CD4-positive, alpha-beta T cell treated with Interleukin-4 for 1 hour (primary cell): ENCODE measurements at regions not wholly inside any gene's neighbourhood (a gene's known extent, or its start where the extent isn't known, plus 50 kb on each side); places are given as distances from the start of the nearest gene placed in this dataset.

Experiments
- DNase-seq, 2 donors: peaks; one replicate each; pipeline ENCODE4 v3.0.0-alpha.2; 2020 to 2022

DNA sequence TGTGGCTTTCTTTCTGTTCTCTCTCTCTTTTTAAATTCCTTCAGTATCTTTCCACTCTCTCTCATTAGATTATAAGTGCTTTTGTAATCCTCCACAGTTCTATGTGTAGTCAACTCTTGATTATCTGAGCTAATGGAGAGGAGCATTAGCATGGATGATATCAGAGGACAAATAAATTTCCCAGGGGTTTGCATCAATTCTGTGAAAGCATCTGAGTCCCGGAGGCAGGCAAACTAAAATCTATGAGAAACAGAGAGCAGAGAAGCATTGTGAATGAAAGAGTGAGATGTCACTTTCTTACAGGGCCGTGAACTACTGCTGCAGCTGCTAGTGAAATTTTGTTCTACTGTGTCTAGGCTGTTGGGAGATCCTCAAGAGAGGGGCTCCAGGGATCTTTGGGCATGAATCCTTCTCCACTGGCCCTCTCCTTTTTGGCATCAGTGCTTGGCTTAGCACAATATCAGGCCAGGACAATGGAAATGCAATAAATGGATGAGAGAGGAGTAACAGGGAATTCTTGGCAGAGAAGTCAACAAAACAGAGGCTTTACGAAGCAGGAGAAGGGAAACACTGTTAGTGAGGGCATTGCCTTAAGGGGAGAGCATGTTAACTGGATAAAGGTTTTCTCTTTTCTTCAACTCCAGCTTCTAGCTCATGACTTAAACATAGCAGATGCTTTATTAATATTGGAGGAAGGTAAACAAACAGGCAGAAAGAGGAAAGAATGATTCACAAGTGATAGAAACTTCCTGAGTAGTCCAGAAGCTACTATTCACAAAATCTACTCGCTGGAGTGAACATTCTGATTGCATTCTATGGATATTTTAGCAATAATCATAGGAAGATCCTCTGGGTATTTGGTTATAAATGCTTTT lies 847.0 kb upstream of the MAP3K7 start:
- DNase-seq: no peak

DNA sequence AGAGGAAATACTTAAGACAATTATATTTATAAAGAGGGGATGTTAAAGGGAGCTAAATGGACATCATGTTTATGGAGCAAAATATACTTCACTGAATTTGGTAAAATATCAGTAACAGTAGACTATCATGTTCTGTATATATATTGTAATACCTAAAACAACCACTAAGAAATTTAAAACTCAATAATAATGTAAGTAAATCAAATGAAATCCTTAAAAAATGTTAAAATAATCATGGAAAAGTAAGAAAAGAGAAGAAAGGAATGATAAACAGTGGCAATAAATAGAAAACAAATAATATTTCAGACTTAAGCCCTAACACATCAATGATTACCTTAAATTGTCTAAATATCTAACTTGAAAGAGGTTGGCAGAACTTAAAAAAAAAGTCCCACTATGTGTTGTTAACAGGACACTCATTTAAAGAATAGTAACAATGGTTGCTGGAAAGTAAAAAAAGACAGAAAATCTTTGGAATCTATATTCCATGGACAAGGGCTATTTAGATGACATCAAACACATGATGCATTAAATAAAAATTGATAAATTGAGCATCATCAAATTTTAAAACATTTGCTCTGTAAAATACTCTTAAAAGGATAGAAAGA lies 842.2 kb upstream of the MAP3K7 start:
- no peak for DNase-seq

DNA sequence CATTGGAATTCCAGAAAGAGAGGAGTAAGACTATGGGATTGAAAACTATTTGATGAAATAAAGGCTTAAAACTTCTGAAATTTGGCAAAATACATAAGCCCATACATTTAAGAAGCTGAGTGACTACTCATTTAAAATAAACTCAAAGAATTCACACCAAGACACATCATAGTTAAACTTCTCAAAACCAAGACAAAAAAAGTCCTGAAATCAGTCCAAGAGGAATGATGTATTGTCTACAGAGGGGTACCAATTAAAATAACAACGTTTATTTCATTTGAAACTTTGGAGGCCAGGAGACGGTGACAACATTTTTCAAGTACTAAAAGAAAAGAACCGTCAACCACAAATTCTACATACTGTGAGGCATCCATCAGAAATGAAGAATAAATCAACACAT lies 841.4 kb upstream of the MAP3K7 start:
- DNase-seq: no peak

DNA sequence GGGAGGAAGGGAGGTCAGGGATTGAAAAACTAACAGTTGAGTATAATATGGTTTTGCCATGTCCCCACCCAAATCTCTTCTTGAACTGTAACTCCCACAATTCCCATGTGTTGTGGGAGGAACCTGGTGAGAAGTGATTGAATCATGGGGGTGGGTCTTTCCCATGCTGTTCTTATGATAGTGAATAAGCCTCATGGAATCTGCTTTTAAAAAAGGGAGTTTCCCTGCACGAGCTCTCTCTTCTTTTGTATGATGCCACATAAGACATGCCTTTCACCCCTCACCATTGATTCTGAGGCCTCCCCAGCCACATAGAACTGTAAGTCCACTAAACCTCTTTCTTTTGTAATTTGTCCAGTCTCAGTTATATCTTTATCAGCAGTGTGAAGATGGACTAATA lies 833.4 kb upstream of the MAP3K7 start:
- no peak for DNase-seq

DNA sequence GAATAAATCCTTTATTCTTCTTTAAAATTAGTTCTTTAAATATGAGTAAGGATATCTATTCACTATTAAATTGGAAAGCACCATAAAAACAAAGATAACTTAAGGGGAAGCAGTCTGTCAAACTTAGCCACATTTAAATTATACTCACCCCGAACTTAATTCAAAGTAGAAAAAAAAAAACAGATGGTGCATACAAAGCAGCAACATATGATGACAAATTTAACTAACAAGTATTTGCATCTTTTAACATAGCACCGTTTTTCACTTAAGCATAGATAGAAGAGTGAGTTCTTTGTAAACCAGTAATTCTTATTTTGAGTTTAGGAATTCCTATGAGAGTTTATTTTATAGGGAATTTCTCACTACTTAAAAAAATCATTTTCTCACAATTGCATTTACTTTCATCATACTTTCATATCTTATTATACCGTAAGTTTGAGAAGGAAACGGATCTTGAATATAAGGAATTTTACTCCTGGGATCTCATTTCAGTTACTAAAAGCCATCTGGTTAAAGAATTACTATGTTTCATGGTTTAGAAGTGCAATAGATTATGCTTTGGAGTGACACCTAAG lies 828.2 kb upstream of the MAP3K7 start:
- no peak for DNase-seq

DNA sequence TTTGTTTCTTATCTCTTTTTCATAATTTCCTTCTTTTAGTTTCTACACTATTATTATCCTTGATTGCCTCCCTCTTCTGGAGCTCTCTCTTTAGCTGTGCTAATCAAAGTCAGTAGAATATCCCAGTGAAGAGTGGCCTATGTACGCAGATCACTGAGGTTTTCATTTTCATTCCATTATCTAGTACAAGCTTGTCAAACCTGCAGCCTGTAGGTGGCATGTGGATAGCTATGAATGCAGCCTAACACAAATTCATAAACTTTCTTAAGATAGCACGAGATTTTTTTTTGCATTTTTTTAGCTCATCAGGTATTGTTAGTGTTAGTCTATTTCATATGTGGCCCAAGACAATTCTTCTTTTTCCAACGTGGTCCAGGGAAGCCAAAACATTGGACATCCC lies 825.7 kb upstream of the MAP3K7 start:
- no peak for DNase-seq

DNA sequence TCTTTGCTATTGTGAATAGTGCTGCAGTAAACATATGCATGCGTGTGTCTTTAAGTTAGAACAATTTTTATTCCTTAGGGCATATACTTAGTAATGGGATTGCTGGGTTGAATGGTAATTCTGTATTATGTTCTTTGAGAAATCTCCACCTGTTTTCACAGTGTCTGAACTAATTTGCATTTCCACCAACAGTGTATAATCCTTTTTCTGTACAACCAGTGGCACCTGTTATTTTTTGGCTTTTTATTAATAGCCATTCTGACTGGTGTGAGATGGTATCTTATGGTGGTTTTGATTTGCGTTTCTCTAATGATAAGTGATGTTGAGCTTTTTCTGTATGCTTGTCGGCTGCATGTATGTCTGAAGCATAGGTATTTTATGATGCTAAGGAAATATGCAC lies 820.8 kb upstream of the MAP3K7 start:
- DNase-seq: no peak

DNA sequence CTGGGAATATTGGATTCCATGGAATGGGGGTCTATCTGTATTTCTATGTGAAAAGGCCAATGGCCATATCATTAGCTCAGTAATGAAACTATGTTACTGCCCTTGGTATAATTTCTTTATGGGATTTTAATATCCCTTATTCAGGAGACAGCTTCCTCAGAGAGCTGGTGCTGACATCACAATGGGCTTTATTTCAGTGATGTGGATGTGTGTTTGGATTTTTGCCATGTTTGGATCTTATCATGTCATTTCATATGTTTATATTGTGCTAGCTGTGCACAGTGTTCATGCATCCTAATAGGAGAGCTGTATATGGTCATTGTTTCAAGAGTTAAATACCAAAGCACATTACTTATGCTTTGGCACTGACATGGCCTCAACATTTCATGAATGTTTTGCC lies 806.1 kb upstream of the MAP3K7 start:
- DNase-seq: no peak

DNA sequence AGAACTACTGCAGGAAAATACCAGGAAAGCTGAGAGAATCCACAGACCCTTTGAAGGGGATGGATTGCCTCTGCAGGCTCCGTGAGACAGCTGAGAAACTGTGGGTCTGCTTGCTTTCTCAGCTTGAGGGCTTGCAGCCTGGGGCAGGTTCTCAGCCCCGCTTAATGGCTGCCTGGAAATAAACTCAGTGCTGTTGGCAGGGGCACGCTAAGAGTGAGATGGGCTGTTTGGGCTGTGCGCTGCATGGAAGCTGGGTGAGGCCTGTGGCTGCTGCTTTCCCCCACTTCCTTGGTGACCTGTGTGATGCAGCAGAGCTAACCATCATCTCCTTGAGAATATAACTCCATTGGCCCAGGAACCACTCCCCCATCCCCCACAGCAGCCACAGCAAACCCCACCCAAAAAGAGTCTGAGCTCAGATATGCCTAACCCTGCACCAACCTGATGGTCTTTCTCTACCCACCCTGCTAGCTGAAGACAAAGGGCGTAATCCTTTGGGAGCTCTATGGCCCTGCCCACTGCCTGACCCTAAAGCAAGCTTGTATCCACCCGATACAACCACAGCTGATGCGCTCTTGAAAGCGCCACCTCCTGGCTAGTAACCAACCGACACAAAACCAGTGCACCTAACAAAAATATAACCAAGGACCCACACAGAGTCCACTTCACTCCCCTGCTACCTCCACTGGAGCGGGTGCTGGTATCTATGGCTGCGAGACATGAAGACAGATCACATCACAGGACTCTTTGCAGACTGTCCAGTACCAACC lies 800.6 kb upstream of the MAP3K7 start:
- DNase-seq: no peak

DNA sequence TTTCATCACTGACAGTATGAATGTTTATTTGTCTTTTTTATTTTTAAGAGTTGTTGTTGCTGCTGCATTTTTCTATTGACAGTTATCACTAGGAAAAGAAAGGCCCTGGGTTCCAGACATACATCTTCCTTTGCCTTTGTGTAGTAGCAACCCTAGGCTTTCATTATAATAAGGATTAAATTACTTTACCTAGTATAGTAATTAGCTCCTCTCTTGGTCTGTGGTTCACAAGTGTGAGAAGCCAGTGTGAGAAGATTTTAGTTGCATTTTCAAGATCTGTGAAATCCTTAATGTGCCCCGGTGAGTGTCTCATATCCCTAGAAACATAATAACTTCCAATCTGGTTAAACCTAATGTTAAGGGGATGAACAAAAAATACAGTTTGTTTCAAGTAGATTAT lies 799.3 kb upstream of the MAP3K7 start:
- no peak for DNase-seq

DNA sequence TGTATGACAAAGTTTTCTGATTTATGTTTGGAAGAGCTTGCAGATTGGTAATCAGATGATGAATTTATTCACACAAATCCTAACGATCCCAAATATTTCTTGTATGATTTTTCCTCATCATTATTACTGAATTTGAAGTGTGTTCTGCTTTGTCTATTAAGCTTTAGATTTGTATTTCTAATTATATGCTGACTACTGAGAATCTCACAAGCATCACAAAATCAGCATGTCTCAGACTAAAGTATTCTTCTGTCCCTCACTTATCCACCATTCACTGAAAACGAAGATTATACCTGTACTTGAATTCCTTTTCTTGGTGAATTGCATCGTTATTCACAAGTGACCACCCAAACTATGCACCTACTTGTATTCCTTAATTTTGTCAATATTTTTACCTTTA lies 796.3 kb upstream of the MAP3K7 start:
- DNase-seq: no peak

DNA sequence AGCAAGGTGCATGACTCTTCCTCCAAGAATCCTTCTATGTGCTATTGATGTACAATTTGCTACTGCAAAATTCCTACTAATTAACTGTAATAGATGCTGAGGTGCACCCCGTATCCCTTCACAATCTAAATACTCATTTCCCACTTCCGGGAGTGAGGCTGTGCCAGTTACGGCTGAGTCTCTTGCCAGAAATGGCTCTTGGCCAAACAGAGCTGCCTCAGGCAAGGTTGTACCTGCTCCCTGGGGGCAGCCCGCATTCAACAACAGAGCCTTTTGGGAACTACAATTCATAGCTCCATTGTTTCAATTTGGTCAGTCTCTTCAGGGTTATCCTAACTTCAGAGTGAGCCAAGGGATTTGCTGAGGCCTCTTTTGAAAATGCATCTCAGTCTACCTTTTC lies 789.8 kb upstream of the MAP3K7 start:
- DNase-seq: no peak

DNA sequence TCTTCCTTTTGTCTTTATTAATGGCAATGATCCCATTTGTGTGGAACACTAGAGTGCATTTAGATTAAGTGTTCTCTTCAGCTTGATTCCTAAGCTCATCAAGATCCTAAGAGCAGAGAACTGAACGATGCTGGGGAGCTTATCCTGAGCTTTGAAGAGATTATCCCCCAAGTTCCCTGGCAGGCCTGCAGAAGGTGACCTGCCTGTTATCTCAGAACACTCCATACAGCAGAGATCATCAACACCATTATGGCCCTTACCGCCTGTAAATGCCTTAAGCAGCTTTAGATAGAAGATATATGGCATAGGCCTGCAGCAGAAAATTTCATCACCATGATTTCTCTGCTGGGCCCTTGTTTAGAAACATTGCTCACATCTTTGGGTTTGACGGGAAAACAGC lies 779.9 kb upstream of the MAP3K7 start:
- no peak for DNase-seq

DNA sequence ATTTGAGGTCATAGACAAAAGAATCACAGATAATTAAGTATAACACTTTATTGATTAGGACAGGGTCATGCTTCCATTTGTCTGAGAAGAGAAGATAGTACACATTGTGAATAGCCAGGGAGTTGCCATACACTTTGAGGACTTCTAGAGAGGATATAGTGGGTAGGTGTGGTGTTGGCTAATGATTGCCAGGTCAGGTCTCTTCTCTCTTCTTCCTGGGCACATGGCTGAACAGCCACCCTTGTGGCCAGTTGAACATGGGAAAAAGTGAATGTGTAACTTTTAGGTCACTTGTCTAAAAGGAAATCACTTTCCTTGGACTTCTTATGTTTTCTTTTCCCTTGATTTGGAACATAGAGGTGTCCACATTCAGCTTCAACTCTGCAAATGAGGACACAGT lies 772.1 kb upstream of the MAP3K7 start:
- DNase-seq: no peak

DNA sequence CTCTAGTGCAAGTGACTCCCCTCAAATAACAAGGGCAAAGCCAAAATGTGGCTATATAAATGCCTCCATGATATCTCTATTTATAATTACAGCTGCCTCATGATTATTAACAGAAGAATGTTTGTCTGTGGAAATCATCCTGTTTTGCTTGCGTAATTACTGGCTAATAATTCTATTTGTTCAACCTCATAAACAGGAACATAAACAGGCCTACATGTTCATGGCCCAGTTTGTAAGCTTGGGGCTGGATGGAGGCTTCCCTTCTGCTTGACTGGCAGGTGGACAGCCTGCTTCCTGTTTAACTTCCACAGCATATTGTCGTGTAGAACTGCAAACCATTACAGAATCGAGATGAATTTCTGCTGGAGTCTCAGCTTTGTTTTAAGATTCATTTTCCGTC lies 766.0 kb upstream of the MAP3K7 start:
- DNase-seq: no peak

DNA sequence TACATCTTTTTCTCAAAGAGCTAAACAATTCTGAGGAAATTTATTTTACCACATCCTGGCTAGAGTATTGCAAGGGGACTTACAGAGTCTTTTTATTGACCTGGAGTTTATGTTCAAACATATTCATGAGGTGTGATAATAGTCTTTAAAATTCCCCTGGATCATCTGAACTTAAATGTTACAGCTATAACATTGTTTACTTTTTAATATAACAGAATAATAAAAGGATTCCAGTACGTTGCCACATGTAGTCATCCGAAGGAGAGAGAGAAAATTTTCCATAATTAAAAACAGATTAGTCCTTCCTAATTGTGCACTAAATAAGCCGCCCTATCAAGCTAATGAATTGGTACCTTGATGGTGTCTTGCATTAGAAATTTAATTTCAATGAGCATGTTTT lies 765.4 kb upstream of the MAP3K7 start:
- DNase-seq: no peak

DNA sequence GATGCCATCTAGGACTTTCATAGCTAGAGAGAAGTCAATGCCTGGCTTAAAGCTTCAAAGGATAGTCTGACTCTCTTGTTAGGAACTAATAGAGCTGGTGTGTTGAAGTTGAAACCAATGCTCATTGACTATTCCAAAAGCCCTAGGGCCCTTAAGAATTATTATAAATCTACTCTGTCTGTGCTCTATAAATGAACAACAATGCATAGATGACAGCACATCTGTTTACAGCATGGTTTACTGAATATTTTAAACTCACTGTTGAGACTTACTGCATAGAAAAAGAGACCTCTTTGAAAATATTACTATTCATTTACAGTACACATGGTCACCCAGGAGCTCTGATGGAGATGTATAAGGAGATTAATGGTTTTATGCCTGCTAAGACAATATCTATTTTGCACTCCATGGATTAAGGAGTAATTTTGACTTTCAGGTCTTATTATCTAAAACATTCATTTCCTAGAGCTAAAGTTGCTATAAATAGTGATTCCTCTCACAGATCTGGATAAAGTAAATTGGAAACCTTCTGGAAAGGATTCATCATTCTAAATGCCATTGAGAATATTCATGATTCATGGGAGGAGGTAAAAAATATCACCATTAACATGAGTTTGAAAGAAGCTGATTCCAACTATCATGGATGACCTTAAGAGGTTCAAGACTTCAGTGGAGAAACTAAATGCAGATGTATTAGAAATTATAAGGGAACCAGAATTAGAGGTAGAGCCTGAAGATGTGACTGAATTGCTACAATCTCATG lies 763.5 kb upstream of the MAP3K7 start:
- DNase-seq: no peak

DNA sequence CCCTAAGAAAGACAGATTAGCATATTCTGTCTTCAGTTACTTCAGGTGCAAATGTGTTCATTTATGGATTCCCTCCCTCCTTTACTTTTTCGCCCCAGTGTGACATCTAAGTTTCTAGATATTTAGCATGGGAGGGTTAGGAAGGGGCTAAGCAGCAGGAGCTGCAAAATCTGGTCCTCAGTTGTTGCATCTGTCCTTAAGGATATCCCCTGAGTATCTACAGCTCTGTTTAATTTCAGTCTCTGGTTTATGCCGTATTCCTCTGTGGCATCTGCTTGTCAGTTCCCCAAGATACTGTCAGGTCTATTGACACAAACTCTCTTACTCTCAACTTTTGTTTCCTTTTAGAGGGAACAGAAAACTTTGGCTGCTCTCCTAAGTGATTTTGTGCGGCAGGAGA lies 754.6 kb upstream of the MAP3K7 start:
- DNase-seq: no peak

DNA sequence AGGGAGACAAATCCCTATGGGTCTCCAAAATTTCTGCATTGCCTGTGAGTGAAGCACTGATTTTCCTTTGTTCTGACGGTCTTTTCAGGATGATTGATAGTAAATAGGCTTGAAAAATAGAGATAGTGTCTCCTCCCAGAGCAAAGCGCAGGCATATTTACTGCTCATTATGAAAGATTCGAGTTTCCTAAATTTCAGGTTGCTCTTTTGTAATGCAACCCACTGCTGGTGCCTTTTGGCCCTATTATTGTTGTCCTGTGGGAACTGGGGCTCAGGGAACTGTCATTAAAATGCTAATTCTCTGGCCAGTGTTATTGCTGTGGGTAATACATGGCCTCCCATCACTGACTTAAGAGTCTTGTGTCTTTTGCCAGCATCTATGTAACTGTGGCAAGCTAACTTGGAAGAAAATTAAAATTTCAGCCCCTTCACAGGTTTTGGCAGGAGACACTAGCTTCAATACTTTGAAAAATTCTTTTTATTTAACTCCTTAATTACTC lies 754.1 kb upstream of the MAP3K7 start:
- no peak for DNase-seq

DNA sequence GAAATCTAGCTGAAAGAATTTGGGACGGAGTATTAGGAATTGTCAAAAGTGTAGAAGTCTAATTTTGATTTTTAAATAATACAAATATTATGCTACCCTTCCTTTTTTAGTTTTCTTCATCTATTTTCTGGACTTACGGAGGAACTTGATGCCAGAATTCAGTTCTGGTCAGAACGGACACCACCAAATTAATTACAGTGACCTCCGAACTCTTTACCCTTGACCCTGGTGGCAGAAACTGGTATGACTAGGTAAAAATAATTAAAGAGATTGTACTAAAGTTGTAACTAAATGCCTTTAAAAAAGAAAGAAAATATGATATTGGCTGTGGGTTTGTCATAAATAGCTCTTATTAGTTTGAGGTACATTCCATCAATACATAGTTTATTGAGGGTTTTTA lies 751.1 kb upstream of the MAP3K7 start:
- DNase-seq: no peak

DNA sequence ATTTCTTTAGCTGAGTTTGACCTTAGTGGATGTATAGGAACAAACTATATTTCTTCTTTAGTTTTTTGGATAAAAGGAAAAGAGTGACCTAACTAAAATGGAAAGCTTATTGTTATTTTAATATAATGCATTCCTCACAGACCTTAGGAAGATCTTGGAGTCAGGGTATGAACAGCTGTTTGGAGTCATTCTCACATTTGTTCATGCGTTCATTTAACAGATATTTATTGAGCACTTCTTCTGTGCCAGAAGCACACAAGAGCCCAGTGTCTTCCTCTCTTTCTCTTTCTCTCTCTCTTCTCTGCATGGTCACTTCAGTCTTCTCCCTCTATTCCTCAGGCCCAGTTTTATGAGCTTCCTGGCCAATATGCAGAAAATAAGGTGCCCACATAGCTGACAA lies 744.0 kb upstream of the MAP3K7 start:
- no peak for DNase-seq

DNA sequence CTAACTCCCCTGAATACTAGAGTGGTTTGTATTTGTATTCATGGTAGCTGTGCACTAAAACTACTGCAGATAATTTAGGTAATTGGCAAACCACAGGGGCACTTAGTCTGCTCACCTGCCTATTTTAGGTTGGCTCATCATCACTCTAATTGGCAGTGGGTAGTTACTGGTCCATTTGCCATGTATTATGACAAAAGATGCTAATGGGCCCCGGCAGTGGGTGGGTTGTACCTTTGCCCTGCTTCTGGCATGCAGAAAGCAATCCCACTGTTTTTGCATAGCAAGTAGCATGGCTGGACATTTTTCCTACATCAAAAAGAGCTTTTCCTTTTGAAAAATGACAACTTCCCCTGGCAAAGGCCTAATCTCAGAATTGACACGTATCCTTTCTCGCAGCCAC lies 741.4 kb upstream of the MAP3K7 start:
- no peak for DNase-seq

DNA sequence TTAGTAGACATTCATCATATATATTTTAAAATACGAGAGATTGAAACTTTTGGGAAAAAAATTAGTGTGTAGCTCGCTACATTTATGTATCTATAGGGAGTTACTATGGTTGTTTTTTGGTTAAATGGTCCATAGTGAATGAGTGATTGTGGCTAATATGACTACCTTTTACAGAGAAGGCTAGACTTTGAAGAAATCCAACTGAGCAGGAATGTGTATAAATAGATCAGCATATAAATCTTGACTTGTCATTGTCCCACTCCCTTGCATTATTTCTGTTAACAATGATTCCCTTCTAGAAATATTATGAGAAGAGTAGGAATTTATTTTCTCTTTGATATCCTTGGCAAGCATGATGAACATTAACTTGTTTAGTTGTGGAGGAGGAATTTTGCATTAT lies 737.8 kb upstream of the MAP3K7 start:
- DNase-seq: no peak
